Testis (tissue), 2 donors: ENCODE measurements at regions not wholly inside any gene's neighbourhood (a gene's known extent, or its start where the extent isn't known, plus 50 kb on each side); places are given as distances from the start of the nearest gene placed in this dataset.

Experiments used
- POLR2A ChIP-seq: fragments of 450-650 bp; IDR thresholded peaks from one replicate; pipeline ENCODE4 v1.6.1; 2017; ENCODE audit warnings: antibody characterized with exemption, mild to moderate bottlenecking, moderate library complexity
- TF ChIP-seq, protein P1 (sequence below), 3 experiments: fragments of 450-650 bp in 2 of 3; fragments of 200-600 bp in 1 of 3; sonication (generic) in 1 of 3; IDR thresholded peaks; one replicate each; pipeline ENCODE4 v1.5.1; 2016 to 2019; ENCODE audit warnings: antibody characterized with exemption in 3 of 3, mild to moderate bottlenecking in 2 of 3, moderate library complexity in 1 of 3

DNA sequence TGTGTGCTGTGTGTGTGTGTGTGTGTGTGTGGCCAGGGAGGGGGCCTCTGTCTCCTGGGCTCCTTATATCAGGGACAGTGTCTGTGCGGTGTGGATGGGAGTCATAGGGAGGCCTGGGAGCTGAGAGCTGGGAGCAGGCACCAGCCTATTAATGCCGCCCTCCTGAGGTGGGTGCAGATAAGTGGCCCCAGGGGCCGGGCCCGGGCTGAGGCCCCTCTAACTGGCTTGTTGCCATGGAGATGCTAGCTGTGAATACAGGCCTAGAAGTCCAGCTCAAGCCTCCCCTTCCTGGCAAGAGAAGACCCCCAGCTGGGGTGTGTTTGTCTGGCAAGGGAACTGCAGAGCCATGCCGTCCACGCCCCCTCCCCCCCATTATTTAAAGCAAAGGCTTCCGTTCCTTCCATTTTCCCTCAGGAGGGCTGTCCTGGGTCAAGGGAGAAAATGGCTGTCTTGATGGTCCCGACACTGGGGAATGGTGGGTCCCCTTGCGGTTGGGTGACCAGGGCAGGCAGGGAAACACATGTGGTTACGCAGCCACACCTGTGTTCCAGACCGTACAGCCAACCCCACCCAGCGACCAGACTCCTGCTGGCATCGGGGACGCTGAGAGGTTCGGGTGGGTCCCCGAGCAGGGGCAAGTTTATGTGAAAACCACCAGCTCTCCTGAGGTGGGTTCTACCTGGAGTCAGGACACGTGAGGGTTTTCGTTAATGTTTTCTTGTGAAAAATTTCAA is 141.1 kb downstream of the MRM1 start:
- TF ChIP-seq POLR2A, result no peak
- TF ChIP-seq, protein P1, sequence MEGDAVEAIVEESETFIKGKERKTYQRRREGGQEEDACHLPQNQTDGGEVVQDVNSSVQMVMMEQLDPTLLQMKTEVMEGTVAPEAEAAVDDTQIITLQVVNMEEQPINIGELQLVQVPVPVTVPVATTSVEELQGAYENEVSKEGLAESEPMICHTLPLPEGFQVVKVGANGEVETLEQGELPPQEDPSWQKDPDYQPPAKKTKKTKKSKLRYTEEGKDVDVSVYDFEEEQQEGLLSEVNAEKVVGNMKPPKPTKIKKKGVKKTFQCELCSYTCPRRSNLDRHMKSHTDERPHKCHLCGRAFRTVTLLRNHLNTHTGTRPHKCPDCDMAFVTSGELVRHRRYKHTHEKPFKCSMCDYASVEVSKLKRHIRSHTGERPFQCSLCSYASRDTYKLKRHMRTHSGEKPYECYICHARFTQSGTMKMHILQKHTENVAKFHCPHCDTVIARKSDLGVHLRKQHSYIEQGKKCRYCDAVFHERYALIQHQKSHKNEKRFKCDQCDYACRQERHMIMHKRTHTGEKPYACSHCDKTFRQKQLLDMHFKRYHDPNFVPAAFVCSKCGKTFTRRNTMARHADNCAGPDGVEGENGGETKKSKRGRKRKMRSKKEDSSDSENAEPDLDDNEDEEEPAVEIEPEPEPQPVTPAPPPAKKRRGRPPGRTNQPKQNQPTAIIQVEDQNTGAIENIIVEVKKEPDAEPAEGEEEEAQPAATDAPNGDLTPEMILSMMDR (IDR thresholded peaks at IDR 0.05), result no peak
